Stimulated activated naive CD8-positive, alpha-beta T cell treated with anti-CD3 and anti-CD28 coated beads, Interleukin-15, Interleukin-2, amounts not matched to agents 100 U/mL and 50 U/mL, for 24 hours (primary cell): ENCODE measurements at regions not wholly inside any gene's neighbourhood (a gene's known extent, or its start where the extent isn't known, plus 50 kb on each side); places are given as distances from the start of the nearest gene placed in this dataset.
"Not testable (repeated sequence)": the region's sequence is repeated elsewhere in the genome, so short reads cannot be mapped to it uniquely, and the experiment has no call there.

Source experiments
- ATAC-seq: fragments of 150-1000 bp; cut with Tn5 transposase; one replicate; pipeline ENCODE4 v1.10.0; 2021
- DNase-seq: peaks from one replicate; pipeline ENCODE4 v3.0.0; 2021

- ATAC-seq (no peak), DNase-seq (no peak)
Measured at GRCh38 chr4:181752516-181752915, 490.7 kb upstream of the TENM3 start.

GRCh38 chr4:181753207-181753606 is 490.0 kb upstream of the TENM3 start:
- DNase-seq (no peak), ATAC-seq (no peak)

GRCh38 chr4:181755846-181756245 is 487.4 kb upstream of the TENM3 start:
- no peak for DNase-seq
- no peak for ATAC-seq

- no peak for DNase-seq
- no peak for ATAC-seq
Measured at GRCh38 chr4:181756451-181757095, 486.6 kb upstream of the TENM3 start.

- DNase-seq (no peak), ATAC-seq (no peak)
Measured at GRCh38 chr4:181757098-181757497, 486.1 kb upstream of the TENM3 start.

GRCh38 chr4:181757910-181758660 is 485.1 kb upstream of the TENM3 start:
- ATAC-seq, result no peak
- no peak for DNase-seq

- ATAC-seq (no peak), DNase-seq (no peak)
Measured at GRCh38 chr4:181760560-181760959, 482.6 kb upstream of the TENM3 start.

- no peak for ATAC-seq
- no peak for DNase-seq
Measured at GRCh38 chr4:181761156-181761555, 482.0 kb upstream of the TENM3 start.

GRCh38 chr4:181766061-181766548 is 477.1 kb upstream of the TENM3 start:
- DNase-seq (no peak), ATAC-seq (no peak)

GRCh38 chr4:181770971-181771370 is 472.2 kb upstream of the TENM3 start:
- no peak for ATAC-seq
- no peak for DNase-seq

- no peak for DNase-seq
- ATAC-seq, result no peak
Measured at GRCh38 chr4:181775298-181775697, 467.9 kb upstream of the TENM3 start.

GRCh38 chr4:181776264-181777054 is 466.7 kb upstream of the TENM3 start:
- ATAC-seq, result no peak
- DNase-seq, result no peak

GRCh38 chr4:181777518-181777917 is 465.7 kb upstream of the TENM3 start:
- DNase-seq, result no peak

GRCh38 chr4:181784881-181785280 is 458.3 kb upstream of the TENM3 start:
- DNase-seq (no peak), ATAC-seq (no peak)

More at GRCh38 chr4:181777518-181777917, 465.7 kb upstream of the TENM3 start:
- ATAC-seq, result no peak

GRCh38 chr4:181792641-181793040 is 450.6 kb upstream of the TENM3 start:
- no peak for DNase-seq
- no peak for ATAC-seq

GRCh38 chr4:181793096-181793495 is 450.1 kb upstream of the TENM3 start:
- DNase-seq (no peak), ATAC-seq (no peak)

GRCh38 chr4:181796502-181796901 is 446.7 kb upstream of the TENM3 start:
- no peak for ATAC-seq
- no peak for DNase-seq

- DNase-seq (no peak), ATAC-seq (no peak)
Measured at GRCh38 chr4:181798536-181798935, 444.7 kb upstream of the TENM3 start.

GRCh38 chr4:181799561-181800069 is 443.6 kb upstream of the TENM3 start:
- ATAC-seq, result no peak

GRCh38 chr4:181802207-181802606 is 441.0 kb upstream of the TENM3 start:
- ATAC-seq (no peak), DNase-seq (no peak)

More at GRCh38 chr4:181799561-181800069, 443.6 kb upstream of the TENM3 start:
- no peak for DNase-seq

GRCh38 chr4:181807771-181808170 is 435.4 kb upstream of the TENM3 start:
- DNase-seq (no peak), ATAC-seq (no peak)

- ATAC-seq (no peak), DNase-seq (no peak)
Measured at GRCh38 chr4:181810711-181811110, 432.5 kb upstream of the TENM3 start.

GRCh38 chr4:181811550-181811949 is 431.7 kb upstream of the TENM3 start:
- not testable (repeated sequence) for ATAC-seq, DNase-seq
